ENCODE measurements at regions not wholly inside any gene's neighbourhood (a gene's known extent, or its start where the extent isn't known, plus 50 kb on each side); places are given as distances from the start of the nearest gene placed in this dataset.

- TF ChIP-seq, protein P1, sequence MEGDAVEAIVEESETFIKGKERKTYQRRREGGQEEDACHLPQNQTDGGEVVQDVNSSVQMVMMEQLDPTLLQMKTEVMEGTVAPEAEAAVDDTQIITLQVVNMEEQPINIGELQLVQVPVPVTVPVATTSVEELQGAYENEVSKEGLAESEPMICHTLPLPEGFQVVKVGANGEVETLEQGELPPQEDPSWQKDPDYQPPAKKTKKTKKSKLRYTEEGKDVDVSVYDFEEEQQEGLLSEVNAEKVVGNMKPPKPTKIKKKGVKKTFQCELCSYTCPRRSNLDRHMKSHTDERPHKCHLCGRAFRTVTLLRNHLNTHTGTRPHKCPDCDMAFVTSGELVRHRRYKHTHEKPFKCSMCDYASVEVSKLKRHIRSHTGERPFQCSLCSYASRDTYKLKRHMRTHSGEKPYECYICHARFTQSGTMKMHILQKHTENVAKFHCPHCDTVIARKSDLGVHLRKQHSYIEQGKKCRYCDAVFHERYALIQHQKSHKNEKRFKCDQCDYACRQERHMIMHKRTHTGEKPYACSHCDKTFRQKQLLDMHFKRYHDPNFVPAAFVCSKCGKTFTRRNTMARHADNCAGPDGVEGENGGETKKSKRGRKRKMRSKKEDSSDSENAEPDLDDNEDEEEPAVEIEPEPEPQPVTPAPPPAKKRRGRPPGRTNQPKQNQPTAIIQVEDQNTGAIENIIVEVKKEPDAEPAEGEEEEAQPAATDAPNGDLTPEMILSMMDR (IDR thresholded peaks at IDR 0.05 in 4 of 5, conservative IDR thresholded peaks at IDR 0.05 in 1 of 5): no peak
- TF ChIP-seq POLR2A (IDR thresholded peaks at IDR 0.05): no peak
These were observed 402.9 kb upstream of the CITED2 start for GRCh38 chr6:139777202-139777970.
